RWPE1 (cell line): ENCODE measurements at regions not wholly inside any gene's neighbourhood (a gene's known extent, or its start where the extent isn't known, plus 50 kb on each side); places are given as distances from the start of the nearest gene placed in this dataset.

ENCODE experiments used
- CTCF ChIA-PET: fragments of 350-600 bp; sonication (Branson Sonifier 250); formaldehyde crosslinking; extraction: SDS; loops from one replicate; lab custom pipeline; 2021; lab: Yijun Ruan, JAX
- POLR2A ChIA-PET: fragments of 400-600 bp; formaldehyde crosslinking; extraction: SDS; loops from one replicate; lab custom pipeline; 2020; ENCODE audit warnings: antibody characterized with exemption; ENCODE audit not compliant: low non-redundant PET; lab: Yijun Ruan, JAX
- DNase-seq: peaks from one replicate; pipeline ENCODE4 v3.0.0; 2012; ENCODE audit warnings: low spot score
- H3K27ac ChIP-seq: fragments of 450-650 bp; 2 replicates; pipeline ENCODE4 v1.5.1; 2017
- TF ChIP-seq, protein P1 (sequence below): fragments of 450-650 bp; conservative IDR thresholded peaks from 2 replicates; pipeline ENCODE4 v1.5.1; 2017; ENCODE audit warnings: low read depth, mild to moderate bottlenecking

GRCh38 chr2:5035057-5035488, 657.1 kb upstream of the SOX11 start:
- ChIA-PET CTCF (interaction anchor here (0.7 kb wide), 1 partner anchor 1997 kb away, joined by 3 read pairs; no protein-coding TSS in a partner anchor), POLR2A (no interaction called here)
- no peak overlapping the region for H3K27ac ChIP-seq
- TF ChIP-seq, protein P1, sequence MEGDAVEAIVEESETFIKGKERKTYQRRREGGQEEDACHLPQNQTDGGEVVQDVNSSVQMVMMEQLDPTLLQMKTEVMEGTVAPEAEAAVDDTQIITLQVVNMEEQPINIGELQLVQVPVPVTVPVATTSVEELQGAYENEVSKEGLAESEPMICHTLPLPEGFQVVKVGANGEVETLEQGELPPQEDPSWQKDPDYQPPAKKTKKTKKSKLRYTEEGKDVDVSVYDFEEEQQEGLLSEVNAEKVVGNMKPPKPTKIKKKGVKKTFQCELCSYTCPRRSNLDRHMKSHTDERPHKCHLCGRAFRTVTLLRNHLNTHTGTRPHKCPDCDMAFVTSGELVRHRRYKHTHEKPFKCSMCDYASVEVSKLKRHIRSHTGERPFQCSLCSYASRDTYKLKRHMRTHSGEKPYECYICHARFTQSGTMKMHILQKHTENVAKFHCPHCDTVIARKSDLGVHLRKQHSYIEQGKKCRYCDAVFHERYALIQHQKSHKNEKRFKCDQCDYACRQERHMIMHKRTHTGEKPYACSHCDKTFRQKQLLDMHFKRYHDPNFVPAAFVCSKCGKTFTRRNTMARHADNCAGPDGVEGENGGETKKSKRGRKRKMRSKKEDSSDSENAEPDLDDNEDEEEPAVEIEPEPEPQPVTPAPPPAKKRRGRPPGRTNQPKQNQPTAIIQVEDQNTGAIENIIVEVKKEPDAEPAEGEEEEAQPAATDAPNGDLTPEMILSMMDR: no peak
- DNase-seq: no peak

GRCh38 chr2:5036256-5036655, 655.9 kb upstream of the SOX11 start:
- no peak for DNase-seq
- ChIA-PET POLR2A (no interaction called here), CTCF (no interaction called here)
- no peak overlapping the region for H3K27ac ChIP-seq
- TF ChIP-seq, protein P1: no peak

DNA sequence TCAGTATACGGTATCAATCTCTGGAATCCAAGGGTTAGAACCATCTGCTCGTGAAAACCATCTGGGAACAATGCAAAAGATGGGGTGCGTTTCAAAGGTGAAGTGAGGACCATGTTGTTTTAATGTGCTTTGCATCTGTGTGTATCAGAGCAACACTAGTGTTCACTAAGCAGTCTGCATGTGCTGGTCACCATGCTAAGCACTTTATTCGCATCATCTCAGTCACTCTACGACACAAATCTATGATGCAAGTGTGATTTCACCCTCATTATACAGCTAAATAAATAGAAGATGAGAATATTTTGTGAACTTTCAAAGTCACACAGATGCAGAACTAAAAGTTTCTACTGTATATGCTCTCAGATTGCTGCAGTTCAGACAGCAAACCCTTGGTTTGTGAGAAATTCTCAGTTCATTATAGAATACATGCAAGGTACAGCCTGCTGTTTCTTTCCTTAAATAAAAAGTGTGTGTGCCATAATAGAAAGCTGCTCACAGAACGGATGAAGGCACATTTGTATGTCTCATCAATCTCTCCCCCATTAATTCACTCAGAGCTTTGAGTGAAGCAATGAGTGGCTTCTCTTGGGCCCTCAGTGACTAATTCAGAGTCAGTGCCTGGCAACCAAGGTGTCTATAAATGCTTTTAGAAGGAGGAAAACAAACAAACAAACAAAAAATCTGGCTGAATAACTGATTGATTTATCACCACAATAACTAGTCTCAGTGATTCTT, 652.8 kb upstream of the SOX11 start:
- TF ChIP-seq, protein P1: no peak

DNA sequence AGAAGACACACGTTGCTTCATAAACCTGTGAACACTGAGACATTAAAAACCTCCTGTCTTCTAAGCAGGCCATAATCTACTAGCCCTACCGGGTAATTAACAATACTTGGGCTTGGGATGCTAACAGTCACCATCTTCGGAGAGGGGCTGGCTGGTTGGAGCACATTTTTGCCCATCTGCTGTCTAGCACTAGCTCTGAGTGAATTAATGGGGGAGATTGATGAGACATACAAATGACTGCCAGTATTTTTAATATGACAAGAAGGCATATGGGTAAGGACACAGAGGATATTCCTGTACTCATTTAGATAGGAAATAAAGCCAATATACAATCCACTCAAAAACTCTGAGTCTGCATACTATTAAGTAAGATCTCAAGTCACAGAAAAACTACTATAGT, 651.6 kb upstream of the SOX11 start:
- ChIA-PET POLR2A (no interaction called here), CTCF (no interaction called here)
- DNase-seq: no peak
- TF ChIP-seq, protein P1: no peak
- H3K27ac ChIP-seq: no peak overlapping the region

More for the DNA sequence above, 652.8 kb upstream of the SOX11 start:
- H3K27ac ChIP-seq: no peak overlapping the region
- CTCF ChIA-PET: interaction anchor here (0.8 kb wide), 1 partner anchor 1311 kb away, joined by 5 read pairs; no protein-coding TSS in a partner anchor
- DNase-seq: no peak
- POLR2A ChIA-PET: no interaction called here

DNA sequence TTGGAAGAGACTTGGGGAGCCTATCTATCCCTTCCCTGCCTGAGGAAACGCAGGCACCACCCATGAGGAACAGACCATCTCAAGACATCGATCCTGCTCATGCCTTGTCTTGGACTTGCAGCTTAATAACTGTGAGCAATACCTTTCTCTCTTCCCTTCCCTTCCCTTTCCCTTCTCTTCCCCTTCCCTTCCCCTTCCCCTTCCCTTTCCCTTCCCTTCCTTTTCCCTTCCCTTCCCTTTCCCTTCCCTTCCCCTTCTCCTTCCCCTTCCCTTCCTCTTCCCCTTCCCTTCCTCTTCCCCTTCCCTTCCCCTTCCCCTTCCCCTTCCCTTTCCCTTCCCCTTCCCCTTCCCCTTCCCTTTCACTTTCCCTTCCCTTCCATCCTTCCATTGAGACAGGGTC, 650.7 kb upstream of the SOX11 start:
- POLR2A ChIA-PET: no interaction called here
- TF ChIP-seq, protein P1: no peak
- CTCF ChIA-PET: no interaction called here

GRCh38 chr2:5042666-5043440, 649.3 kb upstream of the SOX11 start:
- H3K27ac ChIP-seq: no peak overlapping the region
- TF ChIP-seq, protein P1: no peak
- POLR2A ChIA-PET: no interaction called here
- CTCF ChIA-PET: no interaction called here
- DNase-seq: no peak

More for the DNA sequence above, 650.7 kb upstream of the SOX11 start:
- no peak for DNase-seq
- H3K27ac ChIP-seq: no peak overlapping the region
